Liver (tissue), 8 donors: ENCODE measurements at regions not wholly inside any gene's neighbourhood (a gene's known extent, or its start where the extent isn't known, plus 50 kb on each side); places are given as distances from the start of the nearest gene placed in this dataset.

ENCODE experiments used
- DNase-seq: peaks from one replicate; pipeline ENCODE4 v3.0.0-alpha.2; 2017; ENCODE audit warnings: low spot score
- H3K27ac ChIP-seq, 2 donors: one replicate each; pipeline ENCODE4 v1.7.0; 2013; ENCODE audit warnings: inconsistent platforms in 2 of 2, low read length in 2 of 2, control low read depth in 1 of 2, low read depth in 1 of 2, mild to moderate bottlenecking in 1 of 2
- H3K27me3 ChIP-seq, 4 donors: one replicate each; pipeline versions ENCODE4 v1.6.1 to v1.7.0; 2013; ENCODE audit warnings: low read length in 3 of 4, inconsistent platforms in 1 of 4, mild to moderate bottlenecking in 1 of 4, moderate library complexity in 1 of 4; ENCODE audit not compliant: control insufficient read depth in 4 of 4, insufficient read depth in 4 of 4
- H3K36me3 ChIP-seq, 4 donors: one replicate each; pipeline versions ENCODE4 v1.6.1 to v1.7.0; 2013; ENCODE audit warnings: low read length in 3 of 4, mild to moderate bottlenecking in 3 of 4, low read depth in 1 of 4, moderate library complexity in 1 of 4; ENCODE audit not compliant: control insufficient read depth in 4 of 4, insufficient read depth in 3 of 4
- H3K4me1 ChIP-seq, 4 donors: one replicate each; pipeline versions ENCODE4 v1.6.1 to v1.7.0; 2013; ENCODE audit warnings: low read length in 3 of 4, mild to moderate bottlenecking in 3 of 4, moderate library complexity in 1 of 4; ENCODE audit not compliant: control insufficient read depth in 4 of 4, insufficient read depth in 4 of 4
- H3K4me3 ChIP-seq, 3 donors: one replicate each; pipeline versions ENCODE4 v1.6.1 to v1.7.0; 2013; ENCODE audit warnings: low read length in 3 of 3, control low read depth in 1 of 3, low read depth in 1 of 3, mild to moderate bottlenecking in 1 of 3
- H3K9ac ChIP-seq, 2 donors: one replicate each; pipeline ENCODE4 v1.7.0; 2013; ENCODE audit warnings: low read length in 2 of 2, mild to moderate bottlenecking in 2 of 2, moderate library complexity in 2 of 2, control low read depth in 1 of 2, low read depth in 1 of 2
- H3K9me3 ChIP-seq, 4 donors: one replicate each; pipeline versions ENCODE4 v1.6.1 to v1.7.0; 2013; ENCODE audit warnings: low read length in 3 of 4; ENCODE audit not compliant: control insufficient read depth in 4 of 4
- ATF3 ChIP-seq: IDR thresholded peaks from 2 replicates; pipeline ENCODE4 v1.6.1; 2016; ENCODE audit warnings: antibody characterized with exemption
- EGR1 ChIP-seq, 2 donors: IDR thresholded peaks; 2 replicates each; pipeline ENCODE4 v1.6.1; 2016 to 2018; ENCODE audit warnings: antibody characterized with exemption in 2 of 2, low read depth in 2 of 2
- FOXA1 ChIP-seq: IDR thresholded peaks from 2 replicates; pipeline ENCODE4 v1.6.1; 2016; ENCODE audit warnings: antibody characterized with exemption
- FOXA2 ChIP-seq: IDR thresholded peaks from 2 replicates; pipeline ENCODE4 v1.6.1; 2016; ENCODE audit warnings: antibody characterized with exemption
- GABPA ChIP-seq, 2 donors: IDR thresholded peaks in 1 of 2; conservative IDR thresholded peaks in 1 of 2; 2 replicates each; pipeline ENCODE4 v1.6.1; 2016; ENCODE audit warnings: antibody characterized with exemption in 2 of 2, mild to moderate bottlenecking in 1 of 2, moderate library complexity in 1 of 2
- HNF4A ChIP-seq, 2 donors: conservative IDR thresholded peaks; 2 replicates each; pipeline ENCODE4 v1.6.1; 2016; ENCODE audit warnings: antibody characterized with exemption in 2 of 2, mild to moderate bottlenecking in 2 of 2
- HNF4G ChIP-seq: IDR thresholded peaks from 2 replicates; pipeline ENCODE4 v1.6.1; 2016; ENCODE audit warnings: antibody characterized with exemption
- JUND ChIP-seq, 2 donors: IDR thresholded peaks; 2 replicates each; pipeline ENCODE4 v1.6.1; 2016; ENCODE audit warnings: antibody characterized with exemption in 2 of 2
- NR2F2 ChIP-seq: IDR thresholded peaks from 2 replicates; pipeline ENCODE4 v1.6.1; 2016; ENCODE audit warnings: antibody characterized with exemption
- RAD21 ChIP-seq, 2 donors: IDR thresholded peaks; 2 replicates each; pipeline ENCODE4 v1.6.1; 2016; ENCODE audit warnings: antibody characterized with exemption in 2 of 2, mild to moderate bottlenecking in 2 of 2
- REST ChIP-seq: IDR thresholded peaks from 2 replicates; pipeline ENCODE4 v1.6.1; 2016; ENCODE audit warnings: antibody characterized with exemption, mild to moderate bottlenecking
- RXRA ChIP-seq, 2 donors: IDR thresholded peaks; 2 replicates each; pipeline ENCODE4 v1.6.1; 2017 to 2018; ENCODE audit warnings: antibody characterized with exemption in 2 of 2, mild to moderate bottlenecking in 1 of 2
- SP1 ChIP-seq: IDR thresholded peaks from 2 replicates; pipeline ENCODE4 v1.6.1; 2018; ENCODE audit warnings: antibody characterized with exemption, mild to moderate bottlenecking
- TAF1 ChIP-seq: conservative IDR thresholded peaks from 2 replicates; pipeline ENCODE4 v1.6.1; 2016; ENCODE audit warnings: antibody characterized with exemption, mild to moderate bottlenecking
- YY1 ChIP-seq: IDR thresholded peaks from 2 replicates; pipeline ENCODE4 v1.6.1; 2016; ENCODE audit warnings: antibody characterized with exemption, mild to moderate bottlenecking
- ZBTB33 ChIP-seq: IDR thresholded peaks from 2 replicates; pipeline ENCODE4 v1.6.1; 2016; ENCODE audit warnings: antibody characterized with exemption
- WGBS: extraction: QIAGEN DNeasy Blood & Tissue Kit; methylation state at CpG from one replicate; pipeline ENCODE4 v1.1.7; 2013; 5-methylcytosine and 5-hydroxymethylcytosine counted together
- TF ChIP-seq, protein P1 (sequence below): fragments of 150-350 bp; IDR thresholded peaks from 2 replicates; pipeline ENCODE4 v1.5.1; 2017; ENCODE audit warnings: improper control_type of control experiment, low read depth, low read length; ENCODE audit not compliant: missing input control
- TF ChIP-seq, protein P2 (sequence below): IDR thresholded peaks from 2 replicates; pipeline ENCODE4 v1.6.1; 2016; ENCODE audit warnings: antibody characterized with exemption
- donor health status: healthy.
- donor health status: healthy.
- donor health status: healthy.
- donor health status: healthy.
- donor health status: healthy.

- DNase-seq = no peak
- Histone ChIP-seq H3K4me1 (no peaks in the 10 kb centered on the region), H3K9ac (no peak overlapping the region), H3K4me3 (no peak overlapping the region), H3K9me3 (peaks cover 0 to 4% (median 0%) of the 10 kb centered on the region in 4 donors), H3K27ac (no peak overlapping the region), H3K36me3 (no peaks in the 10 kb centered on the region), H3K27me3 (no peaks in the 10 kb centered on the region)
- WGBS = 92% methylated on average over 1 of the region's 1 CpG
- TF ChIP-seq REST (no peak), JUND (IDR thresholded peaks at IDR 0.05) (no peak), ZBTB33 (no peak), RAD21 (IDR thresholded peaks at IDR 0.05) (no peak), EGR1 (IDR thresholded peaks at IDR 0.05; ENCODE audit: low read depth in 2 of 2) (no peak), TAF1 (no peak), GABPA (IDR thresholded peaks at IDR 0.05 in 1 of 2, conservative IDR thresholded peaks at IDR 0.05 in 1 of 2) (no peak), SP1 (no peak), FOXA2 (no peak)
Measured at GRCh38 chr6:827431-827830, 134.5 kb upstream of the EXOC2 start.

DNA sequence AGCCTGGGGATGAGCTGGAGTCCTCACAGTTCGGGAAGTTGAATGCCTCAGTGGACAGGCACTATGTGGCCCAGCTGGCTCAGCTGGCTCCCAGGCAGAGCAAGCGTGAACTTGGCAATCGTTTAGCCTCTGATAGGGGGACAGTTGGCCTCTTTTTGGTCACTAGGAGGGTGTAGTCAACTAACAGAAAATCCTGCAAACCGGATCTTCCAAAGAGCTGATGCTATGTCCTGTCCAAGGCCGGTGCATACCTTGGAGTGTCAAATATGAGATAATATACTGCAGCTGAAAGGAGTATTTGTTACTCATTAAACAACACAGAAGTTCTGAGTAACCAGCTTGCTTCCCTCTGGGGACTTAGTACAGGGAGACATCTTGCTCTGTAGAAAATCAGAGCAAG is 126.2 kb upstream of the EXOC2 start:
- TF ChIP-seq REST = no peak
- TF ChIP-seq ATF3 = no peak
- no peak for TF ChIP-seq EGR1 (IDR thresholded peaks at IDR 0.05; ENCODE audit: low read depth in 2 of 2)
- TF ChIP-seq SP1 = no peak
- no peak for TF ChIP-seq NR2F2
- no peak for TF ChIP-seq YY1
- TF ChIP-seq RXRA (IDR thresholded peaks at IDR 0.05) = no peak
- no peak for TF ChIP-seq HNF4G
- no peak for TF ChIP-seq FOXA2
- TF ChIP-seq, protein P1, sequence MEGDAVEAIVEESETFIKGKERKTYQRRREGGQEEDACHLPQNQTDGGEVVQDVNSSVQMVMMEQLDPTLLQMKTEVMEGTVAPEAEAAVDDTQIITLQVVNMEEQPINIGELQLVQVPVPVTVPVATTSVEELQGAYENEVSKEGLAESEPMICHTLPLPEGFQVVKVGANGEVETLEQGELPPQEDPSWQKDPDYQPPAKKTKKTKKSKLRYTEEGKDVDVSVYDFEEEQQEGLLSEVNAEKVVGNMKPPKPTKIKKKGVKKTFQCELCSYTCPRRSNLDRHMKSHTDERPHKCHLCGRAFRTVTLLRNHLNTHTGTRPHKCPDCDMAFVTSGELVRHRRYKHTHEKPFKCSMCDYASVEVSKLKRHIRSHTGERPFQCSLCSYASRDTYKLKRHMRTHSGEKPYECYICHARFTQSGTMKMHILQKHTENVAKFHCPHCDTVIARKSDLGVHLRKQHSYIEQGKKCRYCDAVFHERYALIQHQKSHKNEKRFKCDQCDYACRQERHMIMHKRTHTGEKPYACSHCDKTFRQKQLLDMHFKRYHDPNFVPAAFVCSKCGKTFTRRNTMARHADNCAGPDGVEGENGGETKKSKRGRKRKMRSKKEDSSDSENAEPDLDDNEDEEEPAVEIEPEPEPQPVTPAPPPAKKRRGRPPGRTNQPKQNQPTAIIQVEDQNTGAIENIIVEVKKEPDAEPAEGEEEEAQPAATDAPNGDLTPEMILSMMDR = no peak
- TF ChIP-seq TAF1 = no peak
- no peak for TF ChIP-seq GABPA (IDR thresholded peaks at IDR 0.05 in 1 of 2, conservative IDR thresholded peaks at IDR 0.05 in 1 of 2)
- no peak for TF ChIP-seq RAD21 (IDR thresholded peaks at IDR 0.05)
- no peak for TF ChIP-seq HNF4A (conservative IDR thresholded peaks at IDR 0.05)
- TF ChIP-seq ZBTB33 = no peak
- TF ChIP-seq JUND (IDR thresholded peaks at IDR 0.05) = no peak
- no peak for TF ChIP-seq FOXA1
- TF ChIP-seq, protein P2, sequence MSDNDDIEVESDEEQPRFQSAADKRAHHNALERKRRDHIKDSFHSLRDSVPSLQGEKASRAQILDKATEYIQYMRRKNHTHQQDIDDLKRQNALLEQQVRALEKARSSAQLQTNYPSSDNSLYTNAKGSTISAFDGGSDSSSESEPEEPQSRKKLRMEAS = no peak
- no peak for DNase-seq

More for the DNA sequence above, 126.2 kb upstream of the EXOC2 start:
- H3K27me3 ChIP-seq = no peaks in the 10 kb centered on the region
- 67% methylated on average over 5 of the region's 5 CpGs for WGBS
- H3K4me3 ChIP-seq = no peak overlapping the region
- H3K36me3 ChIP-seq = no peaks in the 10 kb centered on the region
- H3K9ac ChIP-seq = no peak overlapping the region
- no peak overlapping the region for H3K27ac ChIP-seq
- no peaks in the 10 kb centered on the region for H3K4me1 ChIP-seq
- no peaks in the 10 kb centered on the region for H3K9me3 ChIP-seq
